T-helper 17 cell (primary cell): ENCODE measurements at regions not wholly inside any gene's neighbourhood (a gene's known extent, or its start where the extent isn't known, plus 50 kb on each side); places are given as distances from the start of the nearest gene placed in this dataset.
"Not testable (repeated sequence)": the region's sequence is repeated elsewhere in the genome, so short reads cannot be mapped to it uniquely, and the experiment has no call there.

Experiments used
- ATAC-seq: fragments of 150-1000 bp; cut with Tn5 transposase; 2 replicates; pipeline ENCODE4 v1.10.0; 2021; ENCODE audit warnings: mild to moderate bottlenecking, moderate library complexity
- DNase-seq, 3 donors: peaks; one replicate each; pipeline versions ENCODE4 v3.0.0 to v3.0.0-alpha.2; 2020 to 2021
- H3K9me3 ChIP-seq: one replicate; pipeline ENCODE4 v1.7.0; 2013; ENCODE audit warnings: low read length, mild to moderate bottlenecking; ENCODE audit not compliant: control insufficient read depth, poor library complexity, severe bottlenecking
- H3K27ac Mint-ChIP-seq: one replicate; pipeline ENCODE4 v1.8.0; 2022; ENCODE audit warnings: mild to moderate bottlenecking, moderate library complexity, mixed read lengths
- H3K27me3 Mint-ChIP-seq: one replicate; pipeline ENCODE4 v1.8.0; 2022; ENCODE audit warnings: mixed read lengths
- H3K36me3 Mint-ChIP-seq: one replicate; pipeline ENCODE4 v1.8.0; 2022; ENCODE audit warnings: low read depth, mixed read lengths
- H3K4me1 Mint-ChIP-seq: one replicate; pipeline ENCODE4 v1.8.0; 2022; ENCODE audit warnings: mild to moderate bottlenecking, mixed read lengths
- H3K4me3 Mint-ChIP-seq: one replicate; pipeline ENCODE4 v1.8.0; 2022; ENCODE audit warnings: mild to moderate bottlenecking, moderate library complexity, mixed read lengths

DNA sequence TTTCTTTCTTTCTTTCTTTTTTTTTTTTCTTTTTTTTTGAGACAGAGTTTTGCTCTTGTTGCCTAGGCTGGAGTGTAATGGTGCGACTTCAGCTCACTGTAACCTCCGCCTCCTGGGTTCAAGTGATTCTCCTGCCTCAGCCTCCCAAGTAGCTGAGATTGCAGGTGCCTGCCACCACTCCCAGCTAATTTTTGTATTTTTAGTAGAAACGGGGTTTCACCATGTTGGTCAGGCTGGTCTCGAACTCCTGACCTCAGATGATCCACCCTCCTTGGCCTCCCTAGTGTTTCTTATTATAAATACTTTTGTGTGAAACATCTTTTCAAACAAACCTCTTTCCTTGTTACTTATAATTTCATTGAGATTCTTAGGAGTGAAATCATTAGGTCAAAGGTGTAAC lies 202.8 kb downstream of the EDN1 start:
- not testable (repeated sequence) for H3K27ac Mint-ChIP-seq, ATAC-seq, DNase-seq, H3K9me3 ChIP-seq, H3K4me1 Mint-ChIP-seq, H3K36me3 Mint-ChIP-seq, H3K4me3 Mint-ChIP-seq
- H3K27me3 Mint-ChIP-seq, result peaks cover 26% of the 10 kb centered on the region

DNA sequence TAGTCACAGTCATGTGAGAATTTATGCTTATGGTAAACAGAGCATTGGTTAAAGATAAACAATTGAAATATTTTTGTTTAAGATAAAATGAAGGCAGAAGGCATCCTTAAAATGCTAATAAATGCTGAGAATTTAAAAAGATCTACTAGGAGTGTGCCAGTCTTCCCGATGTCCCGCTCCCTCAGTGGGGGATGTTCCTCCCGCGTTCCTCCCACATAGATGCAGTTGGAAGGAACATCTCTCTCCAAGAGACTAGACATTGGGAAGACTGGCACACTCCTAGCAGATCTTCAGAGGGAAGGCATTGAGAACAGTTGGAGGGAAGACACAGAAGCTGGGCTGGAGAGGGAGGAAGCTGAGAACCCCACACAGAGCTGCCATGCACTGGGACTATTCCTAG lies 203.3 kb downstream of the EDN1 start:
- H3K9me3 ChIP-seq, result no peaks in the 10 kb centered on the region
- ATAC-seq (no peak), DNase-seq (no peak)
- Mint-ChIP-seq H3K4me1 (peaks cover 2% of the 10 kb centered on the region), H3K36me3 (no peaks in the 10 kb centered on the region), H3K27me3 (peaks cover 26% of the 10 kb centered on the region), H3K27ac (no peak overlapping the region), H3K4me3 (no peak overlapping the region)

- no peak for ATAC-seq
- Mint-ChIP-seq H3K4me3 (no peak overlapping the region), H3K4me1 (peaks cover 2% of the 10 kb centered on the region), H3K36me3 (no peaks in the 10 kb centered on the region), H3K27me3 (peaks cover 25% of the 10 kb centered on the region), H3K27ac (no peak overlapping the region)
- no peaks in the 10 kb centered on the region for H3K9me3 ChIP-seq
- no peak for DNase-seq
Observed at GRCh38 chr6:12494161-12494560, 204.0 kb downstream of the EDN1 start.

- no peaks in the 10 kb centered on the region for H3K9me3 ChIP-seq
- Mint-ChIP-seq H3K27ac (no peak overlapping the region), H3K36me3 (no peaks in the 10 kb centered on the region), H3K4me1 (no peaks in the 10 kb centered on the region), H3K27me3 (no peaks in the 10 kb centered on the region), H3K4me3 (no peak overlapping the region)
- ATAC-seq, result no peak
- no peak for DNase-seq
Observed at GRCh38 chr6:12501990-12502389, 211.8 kb downstream of the EDN1 start.

- DNase-seq, result no peak
Observed at GRCh38 chr6:12504325-12504966, 212.1 kb upstream of the PHACTR1 start.

DNA sequence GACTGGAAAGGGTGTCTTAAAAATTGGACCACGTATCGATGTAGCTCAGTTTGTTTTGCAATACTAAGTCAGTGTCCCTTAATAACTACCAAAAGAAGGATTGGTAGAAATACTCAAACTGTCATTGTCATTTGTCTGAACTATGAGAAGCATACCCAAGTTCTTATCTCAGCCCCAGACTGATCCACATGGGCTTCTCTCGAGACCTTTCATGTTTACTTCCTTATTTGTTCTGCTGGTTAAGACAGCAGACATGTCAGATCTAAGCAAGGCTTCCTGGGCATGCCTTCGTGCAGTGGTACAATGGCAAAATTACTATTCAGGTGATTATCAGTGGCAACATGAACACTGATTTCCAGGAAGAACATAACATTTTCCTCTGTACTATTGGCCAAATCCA lies 211.1 kb upstream of the PHACTR1 start:
- no peak overlapping the region for H3K27ac Mint-ChIP-seq
- no peak overlapping the region for H3K4me3 Mint-ChIP-seq
- no peak for DNase-seq
- no peaks in the 10 kb centered on the region for H3K9me3 ChIP-seq
- ATAC-seq, result no peak
- H3K36me3 Mint-ChIP-seq, result no peaks in the 10 kb centered on the region
- H3K27me3 Mint-ChIP-seq, result peaks cover 8% of the 10 kb centered on the region
- H3K4me1 Mint-ChIP-seq, result no peaks in the 10 kb centered on the region

More at GRCh38 chr6:12504325-12504966, 212.1 kb upstream of the PHACTR1 start:
- H3K9me3 ChIP-seq, result no peaks in the 10 kb centered on the region
- no peaks in the 10 kb centered on the region for H3K4me1 Mint-ChIP-seq
- H3K27ac Mint-ChIP-seq, result no peak overlapping the region
- H3K36me3 Mint-ChIP-seq, result no peaks in the 10 kb centered on the region
- no peak overlapping the region for H3K4me3 Mint-ChIP-seq
- ATAC-seq, result no peak
- peaks cover 8% of the 10 kb centered on the region for H3K27me3 Mint-ChIP-seq

DNA sequence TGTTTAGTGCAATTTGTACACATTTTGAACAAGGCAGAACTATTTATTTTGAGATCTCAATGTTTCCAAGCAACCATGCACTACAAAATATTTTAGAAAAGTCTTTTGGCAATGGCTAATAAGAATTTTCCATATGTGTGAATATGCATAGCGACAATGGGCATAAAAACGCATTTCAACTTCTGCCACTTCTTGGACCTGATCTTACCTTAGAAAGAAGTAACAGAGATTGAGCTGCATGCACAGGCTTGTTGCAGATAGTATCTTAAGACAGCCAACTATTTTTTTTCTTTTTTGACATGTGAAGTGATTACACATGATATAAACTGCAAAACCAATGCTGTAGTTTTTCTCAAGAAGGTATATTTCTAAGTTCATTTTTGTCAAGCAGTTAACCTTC lies 210.4 kb upstream of the PHACTR1 start:
- H3K4me1 Mint-ChIP-seq, result no peaks in the 10 kb centered on the region
- H3K4me3 Mint-ChIP-seq, result no peak overlapping the region
- H3K27ac Mint-ChIP-seq, result no peak overlapping the region
- H3K27me3 Mint-ChIP-seq, result peaks cover 8% of the 10 kb centered on the region
- H3K9me3 ChIP-seq, result no peaks in the 10 kb centered on the region
- ATAC-seq (no peak), DNase-seq (no peak)
- H3K36me3 Mint-ChIP-seq, result no peaks in the 10 kb centered on the region

- Mint-ChIP-seq H3K27ac (no peak overlapping the region), H3K4me3 (no peak overlapping the region), H3K4me1 (no peaks in the 10 kb centered on the region), H3K27me3 (peaks cover 8% of the 10 kb centered on the region), H3K36me3 (no peaks in the 10 kb centered on the region)
- ATAC-seq, result no peak
- H3K9me3 ChIP-seq, result no peaks in the 10 kb centered on the region
- DNase-seq, result no peak
Observed at GRCh38 chr6:12507636-12508035, 208.9 kb upstream of the PHACTR1 start.

DNA sequence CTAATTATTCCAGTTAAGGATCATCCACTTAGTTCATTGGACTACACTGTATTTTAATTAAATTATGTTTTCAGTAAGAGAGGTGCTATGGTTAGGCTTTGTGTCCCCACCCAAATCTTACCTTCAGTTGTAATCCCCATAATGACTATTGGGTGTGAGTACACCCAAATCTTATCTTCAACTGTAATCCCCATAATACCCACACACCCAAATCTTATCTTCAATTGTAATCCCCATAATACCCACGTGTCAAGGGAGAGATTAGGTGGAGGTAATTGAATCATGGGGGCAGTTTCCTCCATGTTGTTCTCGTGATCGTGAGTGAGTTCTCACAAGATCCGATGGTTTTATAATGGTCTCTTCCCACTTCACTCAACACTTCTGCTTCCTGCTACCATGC lies 208.0 kb upstream of the PHACTR1 start:
- H3K4me1 Mint-ChIP-seq, result no peaks in the 10 kb centered on the region
- H3K36me3 Mint-ChIP-seq, result no peaks in the 10 kb centered on the region
- no peak overlapping the region for H3K4me3 Mint-ChIP-seq
- no peak for ATAC-seq
- H3K27me3 Mint-ChIP-seq, result peaks cover 8% of the 10 kb centered on the region
- no peak for DNase-seq
- H3K9me3 ChIP-seq, result no peaks in the 10 kb centered on the region
- H3K27ac Mint-ChIP-seq, result no peak overlapping the region

- no peaks in the 10 kb centered on the region for H3K4me1 Mint-ChIP-seq
- H3K36me3 Mint-ChIP-seq, result no peaks in the 10 kb centered on the region
- no peak overlapping the region for H3K27ac Mint-ChIP-seq
- H3K4me3 Mint-ChIP-seq, result no peak overlapping the region
- DNase-seq, result no peak
- peaks cover 8% of the 10 kb centered on the region for H3K27me3 Mint-ChIP-seq
- no peaks in the 10 kb centered on the region for H3K9me3 ChIP-seq
- no peak for ATAC-seq
Observed at GRCh38 chr6:12509060-12509459, 207.5 kb upstream of the PHACTR1 start.

- Mint-ChIP-seq H3K4me3 (no peak overlapping the region), H3K36me3 (peaks cover 2% of the 10 kb centered on the region), H3K27me3 (no peaks in the 10 kb centered on the region), H3K4me1 (no peaks in the 10 kb centered on the region), H3K27ac (no peak overlapping the region)
- no peaks in the 10 kb centered on the region for H3K9me3 ChIP-seq
- no peak for DNase-seq
- ATAC-seq, result no peak
Observed at GRCh38 chr6:12516070-12516469, 200.5 kb upstream of the PHACTR1 start.

DNA sequence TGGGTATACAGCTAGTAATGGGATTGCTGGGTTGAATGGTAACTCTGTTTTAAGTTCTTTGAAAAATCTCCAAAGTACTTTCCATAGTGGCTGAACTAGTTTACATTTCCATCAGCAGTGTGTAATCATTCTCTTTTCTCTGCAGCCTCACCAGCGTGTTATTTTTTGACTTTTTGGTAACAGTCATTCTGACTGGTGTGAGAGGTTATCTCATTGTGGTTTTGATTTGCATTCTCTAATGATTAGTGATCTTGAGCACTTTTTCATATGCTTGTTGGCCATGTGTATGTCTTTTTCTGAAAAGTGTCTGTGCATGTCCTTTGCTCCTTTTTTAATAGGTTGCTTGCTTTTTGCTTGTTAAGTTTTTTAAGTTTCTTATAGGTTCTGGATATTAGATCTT lies 194.2 kb upstream of the PHACTR1 start:
- no peaks in the 10 kb centered on the region for H3K9me3 ChIP-seq
- no peak overlapping the region for H3K27ac Mint-ChIP-seq
- H3K4me1 Mint-ChIP-seq, result no peaks in the 10 kb centered on the region
- H3K4me3 Mint-ChIP-seq, result no peak overlapping the region
- H3K27me3 Mint-ChIP-seq, result peaks cover 18% of the 10 kb centered on the region
- DNase-seq, result no peak
- no peak for ATAC-seq
- peaks cover 2% of the 10 kb centered on the region for H3K36me3 Mint-ChIP-seq

DNA sequence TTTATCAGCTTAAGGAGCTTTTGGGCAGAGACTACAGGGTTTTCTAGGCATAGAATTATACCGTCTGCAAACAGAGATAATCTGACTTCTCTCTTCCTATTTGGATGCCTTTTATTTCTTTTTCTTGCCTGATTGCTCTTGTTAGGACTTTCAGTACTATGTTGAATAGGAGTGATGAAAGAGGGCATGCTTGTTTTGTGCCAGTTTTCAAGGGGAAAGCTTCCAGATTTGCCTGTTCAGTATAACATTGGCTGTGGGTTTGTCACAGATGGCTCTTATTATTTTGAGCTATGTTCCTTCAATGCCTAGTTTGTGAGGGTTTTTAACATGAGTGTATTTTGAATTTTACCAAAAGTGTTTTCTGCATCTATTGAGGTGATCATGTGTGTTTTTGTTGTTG lies 192.8 kb upstream of the PHACTR1 start:
- DNase-seq (no peak), ATAC-seq (no peak)
- H3K27me3 Mint-ChIP-seq, result peaks cover 26% of the 10 kb centered on the region
- H3K36me3 Mint-ChIP-seq, result peaks cover 2% of the 10 kb centered on the region
- no peaks in the 10 kb centered on the region for H3K4me1 Mint-ChIP-seq
- no peak overlapping the region for H3K27ac Mint-ChIP-seq
- H3K9me3 ChIP-seq, result no peaks in the 10 kb centered on the region
- H3K4me3 Mint-ChIP-seq, result no peak overlapping the region

DNA sequence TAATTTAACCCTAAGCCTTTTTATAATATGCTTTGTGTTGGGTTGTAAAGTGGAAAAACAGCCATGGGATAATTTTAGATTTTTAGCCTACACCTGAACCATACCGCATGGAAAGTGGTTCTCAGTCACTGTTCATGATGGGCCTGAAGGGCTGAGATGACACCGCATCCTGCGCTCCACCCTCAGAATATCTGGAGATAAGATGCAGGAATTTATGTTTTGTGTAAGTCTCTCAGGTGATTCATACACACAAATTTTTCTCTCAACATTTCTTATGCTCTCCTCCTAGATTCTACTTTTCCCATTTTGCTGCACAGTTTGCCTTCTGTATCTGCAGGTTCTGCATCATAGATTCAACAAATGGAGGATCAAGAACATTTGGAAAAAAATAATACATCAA lies 191.3 kb upstream of the PHACTR1 start:
- ATAC-seq, result no peak

More for the DNA sequence above, 191.3 kb upstream of the PHACTR1 start:
- H3K4me3 Mint-ChIP-seq, result no peak overlapping the region
- H3K27ac Mint-ChIP-seq, result no peak overlapping the region
- no peaks in the 10 kb centered on the region for H3K4me1 Mint-ChIP-seq
- peaks cover 2% of the 10 kb centered on the region for H3K36me3 Mint-ChIP-seq
- H3K9me3 ChIP-seq, result no peaks in the 10 kb centered on the region
- H3K27me3 Mint-ChIP-seq, result peaks cover 38% of the 10 kb centered on the region
- no peak for DNase-seq
